Breast epithelium (tissue), 3 donors: ENCODE measurements at regions not wholly inside any gene's neighbourhood (a gene's known extent, or its start where the extent isn't known, plus 50 kb on each side); places are given as distances from the start of the nearest gene placed in this dataset.

ENCODE experiments used
- CTCF ChIP-seq, 3 donors: fragments of 450-650 bp; IDR thresholded peaks; one replicate each; pipeline ENCODE4 v1.5.1; 2016 to 2017; ENCODE audit warnings: antibody characterized with exemption in 3 of 3, mild to moderate bottlenecking in 3 of 3, moderate library complexity in 3 of 3
- POLR2A ChIP-seq: fragments of 450-650 bp; IDR thresholded peaks from one replicate; pipeline ENCODE4 v1.6.1; 2016; ENCODE audit warnings: antibody characterized with exemption, mild to moderate bottlenecking, moderate library complexity
- POLR2AphosphoS5 ChIP-seq, 3 donors: sonication (generic); formaldehyde crosslinking; IDR thresholded peaks; one replicate each; pipeline ENCODE4 v1.6.1; 2017; ENCODE audit warnings: antibody characterized with exemption in 3 of 3

DNA sequence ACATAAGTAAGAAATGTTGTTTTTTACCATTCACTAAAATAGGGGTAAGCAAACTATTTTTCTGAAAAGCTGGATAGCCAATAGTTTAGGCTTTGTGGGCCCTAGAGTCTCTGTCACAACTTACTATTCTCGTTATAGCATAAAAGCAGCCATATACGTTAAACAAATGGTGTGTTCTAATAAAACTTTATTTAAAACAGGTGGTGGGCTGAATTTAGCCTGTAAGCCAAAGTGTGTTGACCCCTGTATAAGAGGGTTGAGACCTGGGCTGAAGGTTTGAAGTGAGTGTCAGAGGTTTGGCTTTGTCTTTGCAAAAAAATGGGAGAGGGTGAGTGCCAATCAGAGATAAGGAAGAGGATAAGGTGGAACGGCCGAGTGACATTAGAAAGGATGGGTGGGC is 197.2 kb downstream of the RNF144B start:
- no peak for TF ChIP-seq CTCF (IDR thresholded peaks at IDR 0.05)
- TF ChIP-seq POLR2AphosphoS5 (IDR thresholded peaks at IDR 0.05): no peak
- no peak for TF ChIP-seq POLR2A
